ENCODE measurements at regions not wholly inside any gene's neighbourhood (a gene's known extent, or its start where the extent isn't known, plus 50 kb on each side); places are given as distances from the start of the nearest gene placed in this dataset.

- TF ChIP-seq, protein P1, sequence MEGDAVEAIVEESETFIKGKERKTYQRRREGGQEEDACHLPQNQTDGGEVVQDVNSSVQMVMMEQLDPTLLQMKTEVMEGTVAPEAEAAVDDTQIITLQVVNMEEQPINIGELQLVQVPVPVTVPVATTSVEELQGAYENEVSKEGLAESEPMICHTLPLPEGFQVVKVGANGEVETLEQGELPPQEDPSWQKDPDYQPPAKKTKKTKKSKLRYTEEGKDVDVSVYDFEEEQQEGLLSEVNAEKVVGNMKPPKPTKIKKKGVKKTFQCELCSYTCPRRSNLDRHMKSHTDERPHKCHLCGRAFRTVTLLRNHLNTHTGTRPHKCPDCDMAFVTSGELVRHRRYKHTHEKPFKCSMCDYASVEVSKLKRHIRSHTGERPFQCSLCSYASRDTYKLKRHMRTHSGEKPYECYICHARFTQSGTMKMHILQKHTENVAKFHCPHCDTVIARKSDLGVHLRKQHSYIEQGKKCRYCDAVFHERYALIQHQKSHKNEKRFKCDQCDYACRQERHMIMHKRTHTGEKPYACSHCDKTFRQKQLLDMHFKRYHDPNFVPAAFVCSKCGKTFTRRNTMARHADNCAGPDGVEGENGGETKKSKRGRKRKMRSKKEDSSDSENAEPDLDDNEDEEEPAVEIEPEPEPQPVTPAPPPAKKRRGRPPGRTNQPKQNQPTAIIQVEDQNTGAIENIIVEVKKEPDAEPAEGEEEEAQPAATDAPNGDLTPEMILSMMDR (conservative IDR thresholded peaks at IDR 0.05 in 1 of 2, IDR thresholded peaks at IDR 0.05 in 1 of 2; ENCODE audit: low read depth in 1 of 2, low read length in 2 of 2) = no peak
- TF ChIP-seq EZH2 (IDR thresholded peaks at IDR 0.05; ENCODE audit: low read length, missing control alignments) = no peak
These were observed 545.8 kb downstream of the EBF1 start for GRCh38 chr5:158553962-158554336.
